H9 (cell line): ENCODE measurements at regions not wholly inside any gene's neighbourhood (a gene's known extent, or its start where the extent isn't known, plus 50 kb on each side); places are given as distances from the start of the nearest gene placed in this dataset.

Source experiments
- DNase-seq: peaks from one replicate; pipeline ENCODE4 v3.0.0-alpha.2; 2017
- H2AFZ ChIP-seq: one replicate; pipeline ENCODE4 v1.6.1; 2013; ENCODE audit warnings: mild to moderate bottlenecking, low read length, control low read depth, moderate library complexity
- H2AK5ac ChIP-seq: 2 replicates; pipeline ENCODE4 v1.6.1; 2013; ENCODE audit warnings: low read length, control low read depth, mixed read lengths; ENCODE audit not compliant: insufficient read length
- H2BK120ac ChIP-seq: one replicate; pipeline ENCODE4 v1.6.1; 2013; ENCODE audit warnings: low read depth, mild to moderate bottlenecking, low read length, control low read depth, inconsistent platforms; ENCODE audit not compliant: poor library complexity, severe bottlenecking
- H2BK12ac ChIP-seq: 2 replicates; pipeline ENCODE4 v1.6.1; 2013; ENCODE audit warnings: low read length, control low read depth, mixed read lengths, low read depth; ENCODE audit not compliant: insufficient read length
- H2BK15ac ChIP-seq: 2 replicates; pipeline ENCODE4 v1.6.1; 2013; ENCODE audit warnings: low read depth, low read length, control low read depth
- H2BK20ac ChIP-seq: one replicate; pipeline ENCODE4 v1.6.1; 2013; ENCODE audit warnings: low read depth, mild to moderate bottlenecking, low read length, control low read depth, inconsistent platforms; ENCODE audit not compliant: poor library complexity, severe bottlenecking
- H2BK5ac ChIP-seq: 2 replicates; pipeline ENCODE4 v1.6.1; 2013; ENCODE audit warnings: low read length, control low read depth, mixed read lengths; ENCODE audit not compliant: insufficient read length
- H3K14ac ChIP-seq: 2 replicates; pipeline ENCODE4 v1.6.1; 2013; ENCODE audit warnings: low read length, control low read depth; ENCODE audit not compliant: insufficient read depth
- H3K18ac ChIP-seq: 2 replicates; pipeline ENCODE4 v1.6.1; 2013; ENCODE audit warnings: low read depth, mild to moderate bottlenecking, mixed read lengths, low read length, control low read depth; ENCODE audit not compliant: insufficient read length
- H3K23ac ChIP-seq: 2 replicates; pipeline ENCODE4 v1.6.1; 2013; ENCODE audit warnings: low read length, control low read depth, mixed read lengths, low read depth; ENCODE audit not compliant: insufficient read length
- H3K23me2 ChIP-seq: 2 replicates; pipeline ENCODE4 v1.6.1; 2013; ENCODE audit warnings: low read depth, mild to moderate bottlenecking, mixed read lengths, low read length, control low read depth; ENCODE audit not compliant: insufficient read length, poor library complexity, severe bottlenecking
- H3K27ac ChIP-seq: 2 replicates; pipeline ENCODE4 v1.5.1; 2013; ENCODE audit warnings: low read length, control low read depth, mixed read lengths, low read depth; ENCODE audit not compliant: insufficient read length
- H3K27me3 ChIP-seq: 2 replicates; pipeline ENCODE4 v1.6.1; 2013; ENCODE audit warnings: low read length, control low read depth, inconsistent platforms; ENCODE audit not compliant: insufficient read depth
- H3K4ac ChIP-seq: 2 replicates; pipeline ENCODE4 v1.6.1; 2013; ENCODE audit warnings: low read depth, mild to moderate bottlenecking, control low read depth, inconsistent platforms, low read length, moderate library complexity
- H3K4me1 ChIP-seq: 2 replicates; pipeline ENCODE4 v1.6.1; 2013; ENCODE audit warnings: low read length, control low read depth, inconsistent platforms; ENCODE audit not compliant: insufficient read depth
- H3K4me2 ChIP-seq: 2 replicates; pipeline ENCODE4 v1.6.1; 2013; ENCODE audit warnings: low read length, control low read depth, mixed read lengths; ENCODE audit not compliant: insufficient read length, insufficient read depth
- H3K56ac ChIP-seq: 2 replicates; pipeline ENCODE4 v1.6.1; 2013; ENCODE audit warnings: low read depth, mild to moderate bottlenecking, mixed read lengths, low read length, control low read depth; ENCODE audit not compliant: insufficient read length
- H3K79me1 ChIP-seq: 2 replicates; pipeline ENCODE4 v1.6.1; 2013; ENCODE audit warnings: low read depth, mild to moderate bottlenecking, moderate library complexity, low read length, control low read depth, inconsistent platforms; ENCODE audit not compliant: insufficient read depth, poor library complexity, severe bottlenecking
- H3K79me2 ChIP-seq: 2 replicates; pipeline ENCODE4 v1.6.1; 2013; ENCODE audit warnings: low read length, control low read depth, inconsistent platforms; ENCODE audit not compliant: insufficient read depth
- H3K9ac ChIP-seq: 2 replicates; pipeline ENCODE4 v1.6.1; 2013; ENCODE audit warnings: low read length, control low read depth, mixed read lengths; ENCODE audit not compliant: insufficient read length; ENCODE audit errors: extremely low read depth
- H3K9me3 ChIP-seq: one replicate; pipeline ENCODE4 v1.6.1; 2013; ENCODE audit warnings: low read depth, low read length, inconsistent platforms; ENCODE audit not compliant: control insufficient read depth
- H3T11ph ChIP-seq: one replicate; pipeline ENCODE4 v1.6.1; 2013; ENCODE audit warnings: mild to moderate bottlenecking, low read length, control low read depth, inconsistent platforms
- H4K20me1 ChIP-seq: one replicate; pipeline ENCODE4 v1.6.1; 2013; ENCODE audit not compliant: control insufficient read depth, insufficient read length, insufficient read depth
- H4K5ac ChIP-seq: 2 replicates; pipeline ENCODE4 v1.6.1; 2013; ENCODE audit warnings: low read depth, mild to moderate bottlenecking, mixed read lengths, low read length, control low read depth; ENCODE audit not compliant: insufficient read length
- H4K8ac ChIP-seq: replicated peaks from 2 replicates; pipeline ENCODE4 v1.6.1; 2013; ENCODE audit warnings: low read length, control low read depth, mixed read lengths, low read depth; ENCODE audit not compliant: insufficient read length
- H4K91ac ChIP-seq: 2 replicates; pipeline ENCODE4 v1.6.1; 2013; ENCODE audit warnings: low read depth, mild to moderate bottlenecking, moderate library complexity, mixed read lengths, low read length, control low read depth; ENCODE audit not compliant: insufficient read length
- H3K27ac Mint-ChIP-seq, 3 experiments: 2 replicates in 2 of 3; 3 replicates in 1 of 3; pipeline ENCODE4 v1.8.0; 2020 to 2021; ENCODE audit warnings: mixed read lengths in 3 of 3, mild to moderate bottlenecking in 1 of 3, moderate library complexity in 1 of 3
- H3K27me3 Mint-ChIP-seq: 2 replicates; pipeline ENCODE4 v1.8.0; 2021; ENCODE audit warnings: low read depth, mild to moderate bottlenecking, moderate library complexity, mixed read lengths
- H3K36me3 Mint-ChIP-seq, 3 experiments: 2 replicates in 2 of 3; 3 replicates in 1 of 3; pipeline ENCODE4 v1.8.0; 2020 to 2021; ENCODE audit warnings: low read depth in 3 of 3, mixed read lengths in 3 of 3; ENCODE audit not compliant: insufficient read depth in 1 of 3
- H3K4me1 Mint-ChIP-seq, 2 experiments: 2 replicates each; pipeline ENCODE4 v1.8.0; 2020; ENCODE audit warnings: mixed read lengths in 2 of 2
- H3K4me3 Mint-ChIP-seq, 2 experiments: 2 replicates in 1 of 2; 3 replicates in 1 of 2; pipeline ENCODE4 v1.8.0; 2020 to 2021; ENCODE audit warnings: mild to moderate bottlenecking in 2 of 2, mixed read lengths in 2 of 2, moderate library complexity in 1 of 2
- H3K9me3 Mint-ChIP-seq, 2 experiments: 2 replicates in 1 of 2; 3 replicates in 1 of 2; pipeline ENCODE4 v1.8.0; 2020; ENCODE audit warnings: mild to moderate bottlenecking in 2 of 2, mixed read lengths in 2 of 2, moderate library complexity in 1 of 2
- TF ChIP-seq, protein P1 (sequence below): fragments of 200-600 bp; sonication (generic); conservative IDR thresholded peaks from 3 replicates; pipeline ENCODE4 v1.8.0; 2021; ENCODE audit warnings: antibody characterized with exemption, mild to moderate bottlenecking

GRCh38 chr3:19757773-19758172, 176.2 kb downstream of the EFHB start:
- no peaks in the 10 kb centered on the region for H3K9me3 ChIP-seq
- H3K36me3 Mint-ChIP-seq = 0 out of 7 replicates have a peak, but pooled peaks cover 0 to 2% (median 0%) of the 10 kb centered on the region in 3 experiments
- H2BK120ac ChIP-seq = no peak overlapping the region
- H2AFZ ChIP-seq = no peak overlapping the region
- H2BK5ac ChIP-seq = no peak overlapping the region
- H3K4me3 Mint-ChIP-seq = no peak overlapping the region
- no peak overlapping the region for H2BK20ac ChIP-seq
- H3K4me2 ChIP-seq = no peak overlapping the region
- no peak overlapping the region for H3K14ac ChIP-seq
- no peak overlapping the region for H4K8ac ChIP-seq
- peaks cover 6 to 9% of the 10 kb centered on the region in 2 experiments for H3K4me1 Mint-ChIP-seq
- H3K9me3 Mint-ChIP-seq = peaks cover 0 to 5% of the 10 kb centered on the region in 2 experiments; a peak in 3 of 5 replicates
- TF ChIP-seq, protein P1, sequence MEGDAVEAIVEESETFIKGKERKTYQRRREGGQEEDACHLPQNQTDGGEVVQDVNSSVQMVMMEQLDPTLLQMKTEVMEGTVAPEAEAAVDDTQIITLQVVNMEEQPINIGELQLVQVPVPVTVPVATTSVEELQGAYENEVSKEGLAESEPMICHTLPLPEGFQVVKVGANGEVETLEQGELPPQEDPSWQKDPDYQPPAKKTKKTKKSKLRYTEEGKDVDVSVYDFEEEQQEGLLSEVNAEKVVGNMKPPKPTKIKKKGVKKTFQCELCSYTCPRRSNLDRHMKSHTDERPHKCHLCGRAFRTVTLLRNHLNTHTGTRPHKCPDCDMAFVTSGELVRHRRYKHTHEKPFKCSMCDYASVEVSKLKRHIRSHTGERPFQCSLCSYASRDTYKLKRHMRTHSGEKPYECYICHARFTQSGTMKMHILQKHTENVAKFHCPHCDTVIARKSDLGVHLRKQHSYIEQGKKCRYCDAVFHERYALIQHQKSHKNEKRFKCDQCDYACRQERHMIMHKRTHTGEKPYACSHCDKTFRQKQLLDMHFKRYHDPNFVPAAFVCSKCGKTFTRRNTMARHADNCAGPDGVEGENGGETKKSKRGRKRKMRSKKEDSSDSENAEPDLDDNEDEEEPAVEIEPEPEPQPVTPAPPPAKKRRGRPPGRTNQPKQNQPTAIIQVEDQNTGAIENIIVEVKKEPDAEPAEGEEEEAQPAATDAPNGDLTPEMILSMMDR = no peak
- no peaks in the 10 kb centered on the region for H3K23me2 ChIP-seq
- no peak overlapping the region for H3K23ac ChIP-seq
- H3K79me2 ChIP-seq = no peaks in the 10 kb centered on the region
- H3K4me1 ChIP-seq = no peaks in the 10 kb centered on the region
- no peak overlapping the region for H3K4ac ChIP-seq
- no peak overlapping the region for H2BK12ac ChIP-seq
- H3K27me3 Mint-ChIP-seq = no peaks in the 10 kb centered on the region
- H4K91ac ChIP-seq = no peak overlapping the region
- H3K27ac ChIP-seq = no peak overlapping the region
- H3K9ac ChIP-seq = no peak overlapping the region
- no peak for DNase-seq
- no peak overlapping the region for H3T11ph ChIP-seq
- no peak overlapping the region for H3K27ac Mint-ChIP-seq
- H2AK5ac ChIP-seq = no peak overlapping the region
- H3K56ac ChIP-seq = no peak overlapping the region
- no peaks in the 10 kb centered on the region for H3K79me1 ChIP-seq
- H4K20me1 ChIP-seq = no peaks in the 10 kb centered on the region
- H2BK15ac ChIP-seq = no peak overlapping the region
- no peak overlapping the region for H3K18ac ChIP-seq
- H3K27me3 ChIP-seq = no peaks in the 10 kb centered on the region
- H4K5ac ChIP-seq = no peak overlapping the region
